Osteocyte (in vitro differentiated cells): ENCODE measurements at regions not wholly inside any gene's neighbourhood (a gene's known extent, or its start where the extent isn't known, plus 50 kb on each side); places are given as distances from the start of the nearest gene placed in this dataset.

Experiments
- DNase-seq: peaks from one replicate; pipeline ENCODE4 v3.0.0; 2021; ENCODE audit warnings: mixed read lengths; ENCODE audit not compliant: unreplicated experiment; ENCODE audit errors: extremely low spot score
- H3K27ac Mint-ChIP-seq: one replicate; pipeline ENCODE4 v1.8.0; 2021; ENCODE audit warnings: mild to moderate bottlenecking, mixed read lengths; ENCODE audit not compliant: unreplicated experiment
- H3K27me3 Mint-ChIP-seq: one replicate; pipeline ENCODE4 v1.8.0; 2021; ENCODE audit warnings: mixed read lengths; ENCODE audit not compliant: unreplicated experiment
- H3K36me3 Mint-ChIP-seq: one replicate; pipeline ENCODE4 v1.8.0; 2021; ENCODE audit warnings: mixed read lengths; ENCODE audit not compliant: unreplicated experiment
- H3K4me1 Mint-ChIP-seq: one replicate; pipeline ENCODE4 v1.8.0; 2021; ENCODE audit warnings: mixed read lengths; ENCODE audit not compliant: unreplicated experiment
- H3K4me3 Mint-ChIP-seq: one replicate; pipeline ENCODE4 v1.8.0; 2021; ENCODE audit warnings: mild to moderate bottlenecking, moderate library complexity, mixed read lengths; ENCODE audit not compliant: unreplicated experiment
- H3K9me3 Mint-ChIP-seq: one replicate; pipeline ENCODE4 v1.8.0; 2021; ENCODE audit warnings: mixed read lengths; ENCODE audit not compliant: unreplicated experiment
- CTCF ChIP-seq: fragments of 200-600 bp; sonication (generic); IDR thresholded peaks from 2 replicates; pipeline ENCODE4 v1.5.0; 2021; ENCODE audit warnings: antibody characterized with exemption, mild to moderate bottlenecking, moderate library complexity

- TF ChIP-seq CTCF, result no peak
- no peak overlapping the region for H3K27ac Mint-ChIP-seq
- no peaks in the 10 kb centered on the region for H3K27me3 Mint-ChIP-seq
- no peaks in the 10 kb centered on the region for H3K4me1 Mint-ChIP-seq
- peaks cover under 1% of the 10 kb centered on the region for H3K9me3 Mint-ChIP-seq
- H3K4me3 Mint-ChIP-seq, result no peak overlapping the region
- no peak for DNase-seq
- H3K36me3 Mint-ChIP-seq, result no peaks in the 10 kb centered on the region
Observed at GRCh38 chr18:51998066-51998465, 341.9 kb upstream of the DCC start.

GRCh38 chr18:51998711-51999110 lies 341.3 kb upstream of the DCC start:
- no peak for TF ChIP-seq CTCF
- no peak overlapping the region for H3K4me3 Mint-ChIP-seq
- DNase-seq, result no peak

GRCh38 chr18:51999351-51999750 lies 340.6 kb upstream of the DCC start:
- Mint-ChIP-seq H3K4me3 (no peak overlapping the region), H3K4me1 (no peaks in the 10 kb centered on the region), H3K9me3 (no peaks in the 10 kb centered on the region), H3K27me3 (no peaks in the 10 kb centered on the region), H3K36me3 (no peaks in the 10 kb centered on the region), H3K27ac (no peak overlapping the region)
- DNase-seq, result no peak
- no peak for TF ChIP-seq CTCF

More at GRCh38 chr18:51998711-51999110, 341.3 kb upstream of the DCC start:
- no peaks in the 10 kb centered on the region for H3K36me3 Mint-ChIP-seq
- H3K27ac Mint-ChIP-seq, result no peak overlapping the region
- no peaks in the 10 kb centered on the region for H3K9me3 Mint-ChIP-seq
- H3K27me3 Mint-ChIP-seq, result no peaks in the 10 kb centered on the region
- H3K4me1 Mint-ChIP-seq, result no peaks in the 10 kb centered on the region

GRCh38 chr18:52000435-52000834 lies 339.6 kb upstream of the DCC start:
- Mint-ChIP-seq H3K4me1 (no peaks in the 10 kb centered on the region), H3K9me3 (no peaks in the 10 kb centered on the region), H3K36me3 (no peaks in the 10 kb centered on the region), H3K27me3 (no peaks in the 10 kb centered on the region), H3K4me3 (no peak overlapping the region), H3K27ac (no peak overlapping the region)
- DNase-seq, result no peak
- TF ChIP-seq CTCF, result no peak

GRCh38 chr18:52001106-52001505 lies 338.9 kb upstream of the DCC start:
- Mint-ChIP-seq H3K4me1 (no peaks in the 10 kb centered on the region), H3K27ac (no peak overlapping the region), H3K36me3 (no peaks in the 10 kb centered on the region), H3K4me3 (no peak overlapping the region), H3K9me3 (peaks cover 3% of the 10 kb centered on the region), H3K27me3 (no peaks in the 10 kb centered on the region)
- TF ChIP-seq CTCF, result no peak
- no peak for DNase-seq
